Keratinocyte (primary cell): ENCODE measurements at regions not wholly inside any gene's neighbourhood (a gene's known extent, or its start where the extent isn't known, plus 50 kb on each side); places are given as distances from the start of the nearest gene placed in this dataset.

Source experiments
- DNase-seq: peaks from one replicate; pipeline ENCODE4 v3.0.0-alpha.2; 2011; ENCODE audit warnings: low read depth, missing footprints, low spot score
- FAIRE-seq: peaks from 2 replicates; lab custom pipeline; 2011; peaks lifted over from hg19 to GRCh38; lab: Jason Lieb, UNC
- H2AFZ ChIP-seq: 2 replicates; pipeline ENCODE4 v1.6.0; 2012; ENCODE audit warnings: low read length, control low read depth, inconsistent platforms; ENCODE audit not compliant: control insufficient read depth
- H3K27ac ChIP-seq: 2 replicates; pipeline ENCODE4 v1.5.1; 2011; ENCODE audit warnings: low read length; ENCODE audit not compliant: control insufficient read depth, insufficient read depth
- H3K27me3 ChIP-seq: 3 replicates; pipeline ENCODE4 v1.6.0; 2011; ENCODE audit warnings: low read length; ENCODE audit not compliant: control insufficient read depth, insufficient read depth; ENCODE audit errors: extremely low read depth
- H3K36me3 ChIP-seq, 2 experiments: 2 replicates in 1 of 2; 3 replicates in 1 of 2; pipeline ENCODE4 v1.5.1; 2011; ENCODE audit warnings: low read length in 2 of 2, mild to moderate bottlenecking in 1 of 2; ENCODE audit not compliant: control insufficient read depth in 2 of 2, insufficient read depth in 2 of 2; ENCODE audit errors: extremely low read depth in 1 of 2
- H3K4me1 ChIP-seq: 3 replicates; pipeline ENCODE4 v1.5.1; 2011; ENCODE audit warnings: low read length; ENCODE audit not compliant: control insufficient read depth, insufficient read depth; ENCODE audit errors: extremely low read depth
- H3K4me2 ChIP-seq: 3 replicates; pipeline ENCODE4 v1.6.0; 2011; ENCODE audit warnings: low read depth, low read length; ENCODE audit not compliant: control insufficient read depth, insufficient read depth; ENCODE audit errors: extremely low read depth
- H3K4me3 ChIP-seq, 3 experiments: fragments of 200-600 bp in 1 of 3; sonication (generic) in 1 of 3; 2 replicates in 2 of 3; 3 replicates in 1 of 3; pipeline ENCODE4 v1.5.1; 2011 to 2016; ENCODE audit warnings: low read length in 3 of 3, mild to moderate bottlenecking in 3 of 3, control low read depth in 2 of 3, inconsistent platforms in 1 of 3, low read depth in 1 of 3, mixed read lengths in 1 of 3, mixed run types in 1 of 3, moderate library complexity in 1 of 3; ENCODE audit not compliant: control insufficient read depth in 2 of 3, insufficient read depth in 2 of 3; ENCODE audit errors: extremely low read depth in 1 of 3
- H3K79me2 ChIP-seq: 2 replicates; pipeline ENCODE4 v1.6.0; 2012; ENCODE audit warnings: low read length; ENCODE audit not compliant: control insufficient read depth, insufficient read depth
- H3K9ac ChIP-seq: 3 replicates; pipeline ENCODE4 v1.6.0; 2011; ENCODE audit warnings: low read length; ENCODE audit not compliant: control insufficient read depth, insufficient read depth; ENCODE audit errors: extremely low read depth
- H3K9me1 ChIP-seq: 3 replicates; pipeline ENCODE4 v1.6.0; 2011; ENCODE audit warnings: low read length; ENCODE audit not compliant: control insufficient read depth, insufficient read depth; ENCODE audit errors: extremely low read depth
- H3K9me3 ChIP-seq: 2 replicates; pipeline ENCODE4 v1.5.1; 2012; ENCODE audit warnings: low read depth, low read length; ENCODE audit not compliant: control insufficient read depth
- H4K20me1 ChIP-seq: 3 replicates; pipeline ENCODE4 v1.6.0; 2011; ENCODE audit warnings: low read length; ENCODE audit not compliant: control insufficient read depth, insufficient read depth; ENCODE audit errors: extremely low read depth
- EZH2 ChIP-seq: IDR thresholded peaks from one replicate; pipeline ENCODE4 v1.6.1; 2012; ENCODE audit warnings: inconsistent platforms, mild to moderate bottlenecking, low read length, moderate library complexity
- dilution Hi-C: fragments of 300-500 bp; cut with MboI; formaldehyde crosslinking; loops from one replicate; pipeline ENCODE4 v1.7.0; 2020; ENCODE audit warnings: low sequenced_read_pairs; ENCODE audit not compliant: extremely low pct_ligation_motif_present
- TF ChIP-seq, protein P1 (sequence below), 3 experiments: IDR thresholded peaks in 1 of 3; conservative IDR thresholded peaks in 1 of 3; optimal IDR thresholded peaks in 1 of 3; 2 replicates in 2 of 3; 3 replicates in 1 of 3; pipeline versions ENCODE3 to v1.5.1; 2011; ENCODE audit warnings: low read length in 3 of 3, mild to moderate bottlenecking in 3 of 3, moderate library complexity in 2 of 3, control low read depth in 1 of 3, inconsistent platforms in 1 of 3; ENCODE audit not compliant: insufficient read depth in 2 of 3; ENCODE audit errors: extremely low read depth in 1 of 3

DNA sequence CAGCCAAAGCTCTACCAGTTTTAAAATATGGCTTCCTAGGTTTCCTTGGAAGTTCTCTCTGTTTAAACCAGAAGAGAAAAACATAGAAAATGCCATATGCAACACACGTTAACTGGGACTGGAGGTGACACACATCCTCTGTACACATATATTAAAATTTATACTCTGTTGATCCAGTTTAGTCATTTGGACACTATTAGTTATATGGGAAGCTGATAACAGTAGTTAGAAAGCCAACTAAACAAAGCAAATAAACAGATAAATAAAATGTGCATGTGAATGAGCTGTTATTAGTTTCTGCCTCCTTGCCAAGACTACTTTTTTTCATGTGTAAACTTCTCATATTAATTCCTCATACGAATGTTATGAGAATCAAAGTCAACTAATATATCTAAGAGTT, 1249.2 kb upstream of the CDH6 start:
- Histone ChIP-seq H2AFZ (no peak overlapping the region), H3K9ac (no peak overlapping the region), H3K36me3 (no peaks in the 10 kb centered on the region), H3K9me3 (no peaks in the 10 kb centered on the region), H4K20me1 (no peaks in the 10 kb centered on the region), H3K27me3 (no peaks in the 10 kb centered on the region), H3K4me3 (no peak overlapping the region), H3K79me2 (no peaks in the 10 kb centered on the region), H3K4me1 (no peaks in the 10 kb centered on the region), H3K27ac (no peak overlapping the region), H3K9me1 (no peaks in the 10 kb centered on the region), H3K4me2 (no peak overlapping the region)
- dilution Hi-C loops = no loop called here
- FAIRE-seq = no peak
- DNase-seq = no peak
- TF ChIP-seq EZH2 = no peak
- TF ChIP-seq, protein P1, sequence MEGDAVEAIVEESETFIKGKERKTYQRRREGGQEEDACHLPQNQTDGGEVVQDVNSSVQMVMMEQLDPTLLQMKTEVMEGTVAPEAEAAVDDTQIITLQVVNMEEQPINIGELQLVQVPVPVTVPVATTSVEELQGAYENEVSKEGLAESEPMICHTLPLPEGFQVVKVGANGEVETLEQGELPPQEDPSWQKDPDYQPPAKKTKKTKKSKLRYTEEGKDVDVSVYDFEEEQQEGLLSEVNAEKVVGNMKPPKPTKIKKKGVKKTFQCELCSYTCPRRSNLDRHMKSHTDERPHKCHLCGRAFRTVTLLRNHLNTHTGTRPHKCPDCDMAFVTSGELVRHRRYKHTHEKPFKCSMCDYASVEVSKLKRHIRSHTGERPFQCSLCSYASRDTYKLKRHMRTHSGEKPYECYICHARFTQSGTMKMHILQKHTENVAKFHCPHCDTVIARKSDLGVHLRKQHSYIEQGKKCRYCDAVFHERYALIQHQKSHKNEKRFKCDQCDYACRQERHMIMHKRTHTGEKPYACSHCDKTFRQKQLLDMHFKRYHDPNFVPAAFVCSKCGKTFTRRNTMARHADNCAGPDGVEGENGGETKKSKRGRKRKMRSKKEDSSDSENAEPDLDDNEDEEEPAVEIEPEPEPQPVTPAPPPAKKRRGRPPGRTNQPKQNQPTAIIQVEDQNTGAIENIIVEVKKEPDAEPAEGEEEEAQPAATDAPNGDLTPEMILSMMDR (optimal IDR thresholded peaks at IDR 0.05 in 1 of 3, IDR thresholded peaks at IDR 0.05 in 1 of 3, conservative IDR thresholded peaks at IDR 0.05 in 1 of 3; ENCODE audit: extremely low read depth in 1 of 3, insufficient read depth in 2 of 3, low read length in 3 of 3) = no peak

DNA sequence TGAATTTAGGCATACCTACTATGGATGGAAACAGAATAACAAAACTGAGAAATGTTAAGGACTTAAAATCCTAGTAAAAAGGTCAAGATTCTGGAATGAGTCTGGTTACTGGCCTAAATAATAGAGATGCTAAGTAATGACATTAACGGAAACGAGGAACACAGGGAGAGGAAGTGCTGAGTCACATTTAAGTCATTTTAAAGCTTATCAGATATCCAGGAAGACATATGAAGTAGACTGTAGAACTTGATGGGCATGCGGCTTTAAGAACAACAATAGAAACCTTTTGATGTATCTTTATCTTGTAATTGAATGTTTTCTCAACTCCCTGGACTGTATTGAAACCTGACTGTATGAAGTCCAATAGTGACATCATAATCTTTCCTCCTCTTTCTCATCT, 1251.4 kb upstream of the CDH6 start:
- H3K27me3 ChIP-seq = no peaks in the 10 kb centered on the region
- no peak for TF ChIP-seq EZH2
- TF ChIP-seq, protein P1 (optimal IDR thresholded peaks at IDR 0.05 in 1 of 3, IDR thresholded peaks at IDR 0.05 in 1 of 3, conservative IDR thresholded peaks at IDR 0.05 in 1 of 3; ENCODE audit: extremely low read depth in 1 of 3, insufficient read depth in 2 of 3, low read length in 3 of 3) = no peak
- H3K4me1 ChIP-seq = no peaks in the 10 kb centered on the region
- no peak for FAIRE-seq
- no peak overlapping the region for H2AFZ ChIP-seq
- H3K27ac ChIP-seq = no peak overlapping the region
- H4K20me1 ChIP-seq = no peaks in the 10 kb centered on the region
- H3K79me2 ChIP-seq = no peaks in the 10 kb centered on the region
- no peak overlapping the region for H3K4me3 ChIP-seq
- no peaks in the 10 kb centered on the region for H3K9me1 ChIP-seq
- no peaks in the 10 kb centered on the region for H3K9me3 ChIP-seq
- H3K36me3 ChIP-seq = no peaks in the 10 kb centered on the region
- H3K9ac ChIP-seq = no peak overlapping the region
- dilution Hi-C loops = no loop called here
- DNase-seq = no peak
- H3K4me2 ChIP-seq = no peak overlapping the region
